A673 (cell line): ENCODE measurements at regions not wholly inside any gene's neighbourhood (a gene's known extent, or its start where the extent isn't known, plus 50 kb on each side); places are given as distances from the start of the nearest gene placed in this dataset.

ENCODE experiments used
- EZH2 ChIP-seq: fragments of 200-600 bp; sonication (generic); IDR thresholded peaks from 2 replicates; pipeline ENCODE4 v1.6.1; 2017; ENCODE audit warnings: borderline replicate concordance, low read depth, mild to moderate bottlenecking, mixed read lengths, antibody characterized with exemption, low read length; ENCODE audit not compliant: poor library complexity, severe bottlenecking
- TF ChIP-seq, protein P1 (sequence below): fragments of 300-800, 200-600 bp; sonication (generic); conservative IDR thresholded peaks from 2 replicates; pipeline ENCODE4 v1.5.1; 2017; ENCODE audit warnings: low read depth, mild to moderate bottlenecking, antibody characterized with exemption, low read length, moderate library complexity, mixed read lengths

GRCh38 chr6:168793649-168794048, 352.7 kb downstream of the SMOC2 start:
- TF ChIP-seq, protein P1, sequence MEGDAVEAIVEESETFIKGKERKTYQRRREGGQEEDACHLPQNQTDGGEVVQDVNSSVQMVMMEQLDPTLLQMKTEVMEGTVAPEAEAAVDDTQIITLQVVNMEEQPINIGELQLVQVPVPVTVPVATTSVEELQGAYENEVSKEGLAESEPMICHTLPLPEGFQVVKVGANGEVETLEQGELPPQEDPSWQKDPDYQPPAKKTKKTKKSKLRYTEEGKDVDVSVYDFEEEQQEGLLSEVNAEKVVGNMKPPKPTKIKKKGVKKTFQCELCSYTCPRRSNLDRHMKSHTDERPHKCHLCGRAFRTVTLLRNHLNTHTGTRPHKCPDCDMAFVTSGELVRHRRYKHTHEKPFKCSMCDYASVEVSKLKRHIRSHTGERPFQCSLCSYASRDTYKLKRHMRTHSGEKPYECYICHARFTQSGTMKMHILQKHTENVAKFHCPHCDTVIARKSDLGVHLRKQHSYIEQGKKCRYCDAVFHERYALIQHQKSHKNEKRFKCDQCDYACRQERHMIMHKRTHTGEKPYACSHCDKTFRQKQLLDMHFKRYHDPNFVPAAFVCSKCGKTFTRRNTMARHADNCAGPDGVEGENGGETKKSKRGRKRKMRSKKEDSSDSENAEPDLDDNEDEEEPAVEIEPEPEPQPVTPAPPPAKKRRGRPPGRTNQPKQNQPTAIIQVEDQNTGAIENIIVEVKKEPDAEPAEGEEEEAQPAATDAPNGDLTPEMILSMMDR, result no peak
- no peak for TF ChIP-seq EZH2
